H9 (cell line): ENCODE measurements at regions not wholly inside any gene's neighbourhood (a gene's known extent, or its start where the extent isn't known, plus 50 kb on each side); places are given as distances from the start of the nearest gene placed in this dataset.

Experiments
- DNase-seq: peaks from one replicate; pipeline ENCODE4 v3.0.0-alpha.2; 2017
- H2AFZ ChIP-seq: one replicate; pipeline ENCODE4 v1.6.1; 2013; ENCODE audit warnings: mild to moderate bottlenecking, low read length, control low read depth, moderate library complexity
- H2AK5ac ChIP-seq: 2 replicates; pipeline ENCODE4 v1.6.1; 2013; ENCODE audit warnings: low read length, control low read depth, mixed read lengths; ENCODE audit not compliant: insufficient read length
- H2BK120ac ChIP-seq: one replicate; pipeline ENCODE4 v1.6.1; 2013; ENCODE audit warnings: low read depth, mild to moderate bottlenecking, low read length, control low read depth, inconsistent platforms; ENCODE audit not compliant: poor library complexity, severe bottlenecking
- H2BK12ac ChIP-seq: 2 replicates; pipeline ENCODE4 v1.6.1; 2013; ENCODE audit warnings: low read length, control low read depth, mixed read lengths, low read depth; ENCODE audit not compliant: insufficient read length
- H2BK15ac ChIP-seq: 2 replicates; pipeline ENCODE4 v1.6.1; 2013; ENCODE audit warnings: low read depth, low read length, control low read depth
- H2BK20ac ChIP-seq: one replicate; pipeline ENCODE4 v1.6.1; 2013; ENCODE audit warnings: low read depth, mild to moderate bottlenecking, low read length, control low read depth, inconsistent platforms; ENCODE audit not compliant: poor library complexity, severe bottlenecking
- H2BK5ac ChIP-seq: 2 replicates; pipeline ENCODE4 v1.6.1; 2013; ENCODE audit warnings: low read length, control low read depth, mixed read lengths; ENCODE audit not compliant: insufficient read length
- H3K14ac ChIP-seq: 2 replicates; pipeline ENCODE4 v1.6.1; 2013; ENCODE audit warnings: low read length, control low read depth; ENCODE audit not compliant: insufficient read depth
- H3K18ac ChIP-seq: 2 replicates; pipeline ENCODE4 v1.6.1; 2013; ENCODE audit warnings: low read depth, mild to moderate bottlenecking, mixed read lengths, low read length, control low read depth; ENCODE audit not compliant: insufficient read length
- H3K23ac ChIP-seq: 2 replicates; pipeline ENCODE4 v1.6.1; 2013; ENCODE audit warnings: low read length, control low read depth, mixed read lengths, low read depth; ENCODE audit not compliant: insufficient read length
- H3K23me2 ChIP-seq: 2 replicates; pipeline ENCODE4 v1.6.1; 2013; ENCODE audit warnings: low read depth, mild to moderate bottlenecking, mixed read lengths, low read length, control low read depth; ENCODE audit not compliant: insufficient read length, poor library complexity, severe bottlenecking
- H3K27ac ChIP-seq: 2 replicates; pipeline ENCODE4 v1.5.1; 2013; ENCODE audit warnings: low read length, control low read depth, mixed read lengths, low read depth; ENCODE audit not compliant: insufficient read length
- H3K27me3 ChIP-seq: 2 replicates; pipeline ENCODE4 v1.6.1; 2013; ENCODE audit warnings: low read length, control low read depth, inconsistent platforms; ENCODE audit not compliant: insufficient read depth
- H3K4ac ChIP-seq: 2 replicates; pipeline ENCODE4 v1.6.1; 2013; ENCODE audit warnings: low read depth, mild to moderate bottlenecking, control low read depth, inconsistent platforms, low read length, moderate library complexity
- H3K4me1 ChIP-seq: 2 replicates; pipeline ENCODE4 v1.6.1; 2013; ENCODE audit warnings: low read length, control low read depth, inconsistent platforms; ENCODE audit not compliant: insufficient read depth
- H3K4me2 ChIP-seq: 2 replicates; pipeline ENCODE4 v1.6.1; 2013; ENCODE audit warnings: low read length, control low read depth, mixed read lengths; ENCODE audit not compliant: insufficient read length, insufficient read depth
- H3K56ac ChIP-seq: 2 replicates; pipeline ENCODE4 v1.6.1; 2013; ENCODE audit warnings: low read depth, mild to moderate bottlenecking, mixed read lengths, low read length, control low read depth; ENCODE audit not compliant: insufficient read length
- H3K79me1 ChIP-seq: 2 replicates; pipeline ENCODE4 v1.6.1; 2013; ENCODE audit warnings: low read depth, mild to moderate bottlenecking, moderate library complexity, low read length, control low read depth, inconsistent platforms; ENCODE audit not compliant: insufficient read depth, poor library complexity, severe bottlenecking
- H3K79me2 ChIP-seq: 2 replicates; pipeline ENCODE4 v1.6.1; 2013; ENCODE audit warnings: low read length, control low read depth, inconsistent platforms; ENCODE audit not compliant: insufficient read depth
- H3K9ac ChIP-seq: 2 replicates; pipeline ENCODE4 v1.6.1; 2013; ENCODE audit warnings: low read length, control low read depth, mixed read lengths; ENCODE audit not compliant: insufficient read length; ENCODE audit errors: extremely low read depth
- H3K9me3 ChIP-seq: one replicate; pipeline ENCODE4 v1.6.1; 2013; ENCODE audit warnings: low read depth, low read length, inconsistent platforms; ENCODE audit not compliant: control insufficient read depth
- H3T11ph ChIP-seq: one replicate; pipeline ENCODE4 v1.6.1; 2013; ENCODE audit warnings: mild to moderate bottlenecking, low read length, control low read depth, inconsistent platforms
- H4K20me1 ChIP-seq: one replicate; pipeline ENCODE4 v1.6.1; 2013; ENCODE audit not compliant: control insufficient read depth, insufficient read length, insufficient read depth
- H4K5ac ChIP-seq: 2 replicates; pipeline ENCODE4 v1.6.1; 2013; ENCODE audit warnings: low read depth, mild to moderate bottlenecking, mixed read lengths, low read length, control low read depth; ENCODE audit not compliant: insufficient read length
- H4K8ac ChIP-seq: replicated peaks from 2 replicates; pipeline ENCODE4 v1.6.1; 2013; ENCODE audit warnings: low read length, control low read depth, mixed read lengths, low read depth; ENCODE audit not compliant: insufficient read length
- H4K91ac ChIP-seq: 2 replicates; pipeline ENCODE4 v1.6.1; 2013; ENCODE audit warnings: low read depth, mild to moderate bottlenecking, moderate library complexity, mixed read lengths, low read length, control low read depth; ENCODE audit not compliant: insufficient read length
- H3K27ac Mint-ChIP-seq, 3 experiments: 2 replicates in 2 of 3; 3 replicates in 1 of 3; pipeline ENCODE4 v1.8.0; 2020 to 2021; ENCODE audit warnings: mixed read lengths in 3 of 3, mild to moderate bottlenecking in 1 of 3, moderate library complexity in 1 of 3
- H3K27me3 Mint-ChIP-seq: 2 replicates; pipeline ENCODE4 v1.8.0; 2021; ENCODE audit warnings: low read depth, mild to moderate bottlenecking, moderate library complexity, mixed read lengths
- H3K36me3 Mint-ChIP-seq, 3 experiments: 2 replicates in 2 of 3; 3 replicates in 1 of 3; pipeline ENCODE4 v1.8.0; 2020 to 2021; ENCODE audit warnings: low read depth in 3 of 3, mixed read lengths in 3 of 3; ENCODE audit not compliant: insufficient read depth in 1 of 3
- H3K4me1 Mint-ChIP-seq, 2 experiments: 2 replicates each; pipeline ENCODE4 v1.8.0; 2020; ENCODE audit warnings: mixed read lengths in 2 of 2
- H3K4me3 Mint-ChIP-seq, 2 experiments: 2 replicates in 1 of 2; 3 replicates in 1 of 2; pipeline ENCODE4 v1.8.0; 2020 to 2021; ENCODE audit warnings: mild to moderate bottlenecking in 2 of 2, mixed read lengths in 2 of 2, moderate library complexity in 1 of 2
- H3K9me3 Mint-ChIP-seq, 2 experiments: 2 replicates in 1 of 2; 3 replicates in 1 of 2; pipeline ENCODE4 v1.8.0; 2020; ENCODE audit warnings: mild to moderate bottlenecking in 2 of 2, mixed read lengths in 2 of 2, moderate library complexity in 1 of 2
- WGBS: extraction: QIAGEN DNeasy Blood & Tissue Kit; methylation state at CpG from one replicate; pipeline ENCODE4 v1.1.7; 2013; ENCODE audit warnings: missing lambda C conversion rate, low lambda C conversion rate, mixed read lengths; ENCODE audit not compliant: insufficient read length; ENCODE audit errors: extremely low coverage; 5-methylcytosine and 5-hydroxymethylcytosine counted together
- TF ChIP-seq, protein P1 (sequence below): fragments of 200-600 bp; sonication (generic); conservative IDR thresholded peaks from 3 replicates; pipeline ENCODE4 v1.8.0; 2021; ENCODE audit warnings: antibody characterized with exemption, mild to moderate bottlenecking

DNA sequence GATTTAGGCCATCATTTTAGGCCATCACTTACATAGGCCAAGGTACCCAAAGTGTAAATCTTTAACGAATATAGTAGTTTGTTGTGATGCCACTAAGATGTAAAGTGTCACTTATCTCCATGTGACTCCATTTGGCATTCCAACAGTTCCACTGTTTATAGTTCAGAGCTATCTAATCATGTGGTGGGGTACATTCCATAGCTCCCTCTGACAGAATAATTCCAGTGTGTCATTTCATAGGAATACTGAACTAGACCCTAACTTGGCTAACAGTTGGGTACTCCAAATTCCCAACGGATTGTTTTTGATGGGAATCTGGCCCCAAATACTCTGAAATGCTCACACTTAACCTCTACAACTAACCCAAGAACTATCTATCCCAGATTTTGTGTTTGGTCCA is 76.7 kb upstream of the FST start:
- H3K4me1 Mint-ChIP-seq = no peaks in the 10 kb centered on the region
- no peak for DNase-seq
- no peak overlapping the region for H3K18ac ChIP-seq
- H3K4me1 ChIP-seq = no peaks in the 10 kb centered on the region
- no peak overlapping the region for H2BK120ac ChIP-seq
- no peak overlapping the region for H4K8ac ChIP-seq
- H2AFZ ChIP-seq = no peak overlapping the region
- no peak overlapping the region for H3K27ac Mint-ChIP-seq
- H2BK5ac ChIP-seq = no peak overlapping the region
- no peak overlapping the region for H3K56ac ChIP-seq
- no peaks in the 10 kb centered on the region for H4K20me1 ChIP-seq
- H3K9me3 ChIP-seq = no peaks in the 10 kb centered on the region
- H3K4me3 Mint-ChIP-seq = no peak overlapping the region
- H3K14ac ChIP-seq = no peak overlapping the region
- no peak overlapping the region for H3K4me2 ChIP-seq
- H2BK15ac ChIP-seq = no peak overlapping the region
- no peak overlapping the region for H2BK12ac ChIP-seq
- no peak overlapping the region for H4K5ac ChIP-seq
- WGBS = no CpG with 5 or more reads among the region's 2 CpGs
- H3K23me2 ChIP-seq = no peaks in the 10 kb centered on the region
- H3K9ac ChIP-seq = no peak overlapping the region
- no peaks in the 10 kb centered on the region for H3K79me2 ChIP-seq
- no peak overlapping the region for H3K27ac ChIP-seq
- no peak overlapping the region for H2AK5ac ChIP-seq
- no peaks in the 10 kb centered on the region for H3K27me3 ChIP-seq
- no peak overlapping the region for H2BK20ac ChIP-seq
- no peak overlapping the region for H4K91ac ChIP-seq
- no peak overlapping the region for H3T11ph ChIP-seq
- H3K4ac ChIP-seq = no peak overlapping the region
- H3K23ac ChIP-seq = no peak overlapping the region
- H3K27me3 Mint-ChIP-seq = no peaks in the 10 kb centered on the region
- H3K36me3 Mint-ChIP-seq = no peaks in the 10 kb centered on the region; a peak in 1 of 7 replicates
- H3K9me3 Mint-ChIP-seq = 0 out of 5 replicates have a peak, but pooled peaks cover 0 to 2% of the 10 kb centered on the region in 2 experiments
- no peaks in the 10 kb centered on the region for H3K79me1 ChIP-seq
- TF ChIP-seq, protein P1, sequence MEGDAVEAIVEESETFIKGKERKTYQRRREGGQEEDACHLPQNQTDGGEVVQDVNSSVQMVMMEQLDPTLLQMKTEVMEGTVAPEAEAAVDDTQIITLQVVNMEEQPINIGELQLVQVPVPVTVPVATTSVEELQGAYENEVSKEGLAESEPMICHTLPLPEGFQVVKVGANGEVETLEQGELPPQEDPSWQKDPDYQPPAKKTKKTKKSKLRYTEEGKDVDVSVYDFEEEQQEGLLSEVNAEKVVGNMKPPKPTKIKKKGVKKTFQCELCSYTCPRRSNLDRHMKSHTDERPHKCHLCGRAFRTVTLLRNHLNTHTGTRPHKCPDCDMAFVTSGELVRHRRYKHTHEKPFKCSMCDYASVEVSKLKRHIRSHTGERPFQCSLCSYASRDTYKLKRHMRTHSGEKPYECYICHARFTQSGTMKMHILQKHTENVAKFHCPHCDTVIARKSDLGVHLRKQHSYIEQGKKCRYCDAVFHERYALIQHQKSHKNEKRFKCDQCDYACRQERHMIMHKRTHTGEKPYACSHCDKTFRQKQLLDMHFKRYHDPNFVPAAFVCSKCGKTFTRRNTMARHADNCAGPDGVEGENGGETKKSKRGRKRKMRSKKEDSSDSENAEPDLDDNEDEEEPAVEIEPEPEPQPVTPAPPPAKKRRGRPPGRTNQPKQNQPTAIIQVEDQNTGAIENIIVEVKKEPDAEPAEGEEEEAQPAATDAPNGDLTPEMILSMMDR = no peak
